GM13977 (cell line): ENCODE measurements at regions not wholly inside any gene's neighbourhood (a gene's known extent, or its start where the extent isn't known, plus 50 kb on each side); places are given as distances from the start of the nearest gene placed in this dataset.
"Not testable (repeated sequence)": the region's sequence is repeated elsewhere in the genome, so short reads cannot be mapped to it uniquely, and the experiment has no call there.

Source experiments
- DNase-seq: peaks from one replicate; pipeline ENCODE4 v3.0.0; 2012; ENCODE audit warnings: low spot score
- in situ Hi-C: fragments of 300-500 bp; cut with MboI; formaldehyde crosslinking; loops from one replicate; pipeline ENCODE4 v1.12.0; 2022; ENCODE audit warnings: low sequenced_read_pairs, low pct_unique_long_range_greater_than_20kb, mixed read lengths, inconsistent platforms; ENCODE audit not compliant: unreplicated experiment
- TF ChIP-seq, protein P1 (sequence below): IDR thresholded peaks from 2 replicates; pipeline ENCODE4 v1.5.1; 2012; ENCODE audit warnings: mild to moderate bottlenecking, control low read depth; ENCODE audit not compliant: insufficient read depth; ENCODE audit errors: extremely low read depth, missing control alignments

DNA sequence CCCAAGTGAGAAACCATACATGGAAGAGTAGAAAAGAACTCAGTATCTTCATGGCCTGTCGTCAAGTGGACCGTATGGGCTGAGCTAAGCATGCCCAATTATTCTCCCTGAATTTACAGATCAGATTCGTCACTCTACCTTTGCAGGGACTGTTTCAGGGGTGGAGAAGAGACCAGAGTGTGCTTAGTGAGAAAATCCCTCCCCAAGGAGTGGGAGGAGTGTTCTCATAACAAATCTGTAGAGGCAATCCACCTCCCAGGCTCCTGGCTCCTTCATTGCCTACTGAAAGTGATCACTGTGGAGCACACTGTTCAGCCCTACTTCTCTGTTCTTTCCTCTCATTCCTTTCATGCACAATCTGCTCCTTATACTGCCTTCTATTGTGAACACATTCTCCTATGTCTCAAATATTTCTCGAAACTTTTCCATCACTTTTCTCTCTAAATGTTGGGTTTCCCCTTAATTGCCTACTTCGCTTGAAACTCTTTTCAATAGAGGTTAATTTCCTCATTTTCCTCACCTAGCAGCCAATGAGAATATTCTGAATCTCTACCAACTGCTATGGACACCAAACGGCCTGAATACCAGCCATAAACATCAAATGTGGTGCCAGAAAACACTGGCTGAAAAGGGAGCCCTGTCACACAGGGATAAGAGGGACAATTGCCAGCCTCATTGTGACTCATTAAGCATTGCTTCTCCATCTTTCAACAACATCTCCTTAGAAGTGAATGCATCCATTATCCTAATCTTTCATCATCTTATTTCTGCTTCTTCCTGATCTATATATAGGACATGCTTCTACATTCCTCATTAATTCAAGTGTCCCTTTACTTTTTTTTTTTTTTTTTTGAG lies 398.3 kb downstream of the UTRN start:
- in situ Hi-C loops, result no loop called here
- TF ChIP-seq, protein P1, sequence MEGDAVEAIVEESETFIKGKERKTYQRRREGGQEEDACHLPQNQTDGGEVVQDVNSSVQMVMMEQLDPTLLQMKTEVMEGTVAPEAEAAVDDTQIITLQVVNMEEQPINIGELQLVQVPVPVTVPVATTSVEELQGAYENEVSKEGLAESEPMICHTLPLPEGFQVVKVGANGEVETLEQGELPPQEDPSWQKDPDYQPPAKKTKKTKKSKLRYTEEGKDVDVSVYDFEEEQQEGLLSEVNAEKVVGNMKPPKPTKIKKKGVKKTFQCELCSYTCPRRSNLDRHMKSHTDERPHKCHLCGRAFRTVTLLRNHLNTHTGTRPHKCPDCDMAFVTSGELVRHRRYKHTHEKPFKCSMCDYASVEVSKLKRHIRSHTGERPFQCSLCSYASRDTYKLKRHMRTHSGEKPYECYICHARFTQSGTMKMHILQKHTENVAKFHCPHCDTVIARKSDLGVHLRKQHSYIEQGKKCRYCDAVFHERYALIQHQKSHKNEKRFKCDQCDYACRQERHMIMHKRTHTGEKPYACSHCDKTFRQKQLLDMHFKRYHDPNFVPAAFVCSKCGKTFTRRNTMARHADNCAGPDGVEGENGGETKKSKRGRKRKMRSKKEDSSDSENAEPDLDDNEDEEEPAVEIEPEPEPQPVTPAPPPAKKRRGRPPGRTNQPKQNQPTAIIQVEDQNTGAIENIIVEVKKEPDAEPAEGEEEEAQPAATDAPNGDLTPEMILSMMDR, result no peak
- no peak for DNase-seq

DNA sequence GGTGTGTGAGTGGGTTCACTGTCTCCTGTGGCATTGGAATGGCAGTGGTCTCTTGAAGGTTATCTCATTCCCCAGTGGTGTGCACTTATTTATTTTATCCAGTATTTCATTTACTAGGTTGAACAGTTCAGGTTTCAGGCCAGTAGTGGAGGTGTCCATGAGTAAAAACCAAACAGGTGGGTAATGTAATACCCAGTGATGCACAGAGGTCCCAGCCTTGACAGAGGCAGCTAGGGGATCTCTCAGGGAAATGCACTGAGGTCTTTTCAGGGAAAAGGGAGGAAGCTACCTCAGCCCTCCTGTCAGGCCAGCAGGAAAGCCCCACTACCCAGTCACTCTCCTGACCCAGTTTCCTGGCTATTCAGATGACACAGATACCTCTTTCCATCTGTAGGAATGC lies 403.6 kb downstream of the UTRN start:
- in situ Hi-C loops, result no loop called here

DNA sequence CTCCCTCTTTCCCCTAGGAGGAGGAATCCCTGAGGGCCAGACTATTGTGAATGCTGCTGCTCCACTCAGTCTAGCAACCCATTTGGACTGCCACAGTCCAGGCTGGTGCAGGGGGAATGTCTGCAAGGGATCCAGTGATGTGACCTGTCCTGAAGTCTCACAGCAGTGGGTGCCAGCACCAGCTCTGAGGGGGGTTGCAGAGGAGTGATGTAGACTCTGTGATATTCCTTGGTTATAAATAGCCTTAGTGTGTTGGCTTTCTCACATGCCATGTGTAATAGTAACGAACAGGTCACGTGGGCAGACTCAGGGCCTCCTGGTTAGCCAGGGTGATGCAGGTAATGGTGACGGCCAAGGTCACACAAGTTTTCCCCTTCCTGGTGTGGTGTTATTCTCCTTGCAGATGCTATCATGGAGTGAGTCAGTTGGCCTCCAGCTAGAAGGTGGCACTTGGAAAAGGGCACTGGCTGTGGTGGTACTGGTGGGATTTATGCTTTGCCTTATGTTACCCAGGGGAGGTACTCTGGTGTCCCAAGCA lies 404.4 kb downstream of the UTRN start:
- no peak for DNase-seq
- TF ChIP-seq, protein P1, result no peak
- in situ Hi-C loops, result no loop called here

More for the DNA sequence above, 403.6 kb downstream of the UTRN start:
- no peak for DNase-seq
- TF ChIP-seq, protein P1, result no peak

DNA sequence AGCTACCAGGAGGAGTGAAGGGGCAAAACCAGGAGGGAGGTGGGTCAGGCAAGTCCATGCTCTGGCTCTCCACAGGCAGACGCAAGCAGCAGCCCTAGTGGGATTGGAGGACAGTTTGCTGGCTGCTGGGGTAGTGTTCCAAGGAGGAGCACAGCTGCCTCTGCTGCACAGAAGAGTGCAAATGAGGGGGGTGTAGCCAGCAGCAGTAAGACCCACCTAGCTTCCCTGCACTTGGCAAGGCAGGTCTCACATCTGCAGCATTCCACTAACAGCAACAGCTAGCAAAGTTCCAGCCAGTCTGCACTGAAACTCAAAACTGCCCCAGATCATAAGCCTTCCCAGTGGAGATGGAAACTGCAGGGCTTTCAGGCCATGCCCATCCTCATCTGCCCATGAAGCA lies 405.0 kb downstream of the UTRN start:
- no peak for DNase-seq
- TF ChIP-seq, protein P1, result no peak
- in situ Hi-C loops, result no loop called here

DNA sequence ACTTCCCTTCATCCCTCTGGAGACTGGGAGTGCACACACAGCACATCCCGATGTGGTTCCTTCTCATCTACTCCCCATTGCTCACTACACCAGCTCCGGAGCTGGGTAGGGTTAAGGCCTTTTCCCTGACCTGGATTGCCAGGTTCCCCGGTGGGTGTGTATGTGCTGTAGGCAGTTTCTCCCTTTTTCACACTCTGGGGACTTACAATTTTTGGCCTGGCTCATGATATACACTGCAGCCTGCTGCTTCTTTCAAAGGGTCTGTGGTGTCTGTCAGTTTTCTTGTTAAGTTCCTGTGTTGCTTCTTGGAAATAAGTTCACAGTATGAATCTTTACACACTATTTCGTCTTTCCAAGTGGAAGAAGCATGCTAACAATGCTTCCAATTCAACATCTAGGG lies 405.5 kb downstream of the UTRN start:
- DNase-seq, result no peak
- in situ Hi-C loops, result no loop called here
- TF ChIP-seq, protein P1, result no peak

DNA sequence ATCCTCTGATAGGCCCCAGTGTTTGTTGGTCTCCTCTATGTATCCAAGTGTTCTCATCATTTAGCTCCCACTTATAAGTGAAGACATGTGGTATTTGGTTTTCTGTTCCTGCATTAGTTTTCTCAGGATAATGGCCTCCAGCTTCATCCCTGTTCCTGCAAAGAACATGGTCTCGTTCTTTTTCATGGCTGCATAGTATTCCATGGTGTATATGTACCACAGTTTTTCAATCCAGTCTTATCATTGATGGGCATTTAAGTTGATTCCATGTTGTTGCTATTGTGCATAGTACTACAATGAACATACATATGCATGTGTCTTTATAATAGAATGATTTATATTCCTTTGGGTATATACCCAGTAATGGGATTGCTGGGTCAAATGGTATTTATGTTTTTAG lies 406.9 kb downstream of the UTRN start:
- in situ Hi-C loops, DNase-seq: not testable (repeated sequence)

DNA sequence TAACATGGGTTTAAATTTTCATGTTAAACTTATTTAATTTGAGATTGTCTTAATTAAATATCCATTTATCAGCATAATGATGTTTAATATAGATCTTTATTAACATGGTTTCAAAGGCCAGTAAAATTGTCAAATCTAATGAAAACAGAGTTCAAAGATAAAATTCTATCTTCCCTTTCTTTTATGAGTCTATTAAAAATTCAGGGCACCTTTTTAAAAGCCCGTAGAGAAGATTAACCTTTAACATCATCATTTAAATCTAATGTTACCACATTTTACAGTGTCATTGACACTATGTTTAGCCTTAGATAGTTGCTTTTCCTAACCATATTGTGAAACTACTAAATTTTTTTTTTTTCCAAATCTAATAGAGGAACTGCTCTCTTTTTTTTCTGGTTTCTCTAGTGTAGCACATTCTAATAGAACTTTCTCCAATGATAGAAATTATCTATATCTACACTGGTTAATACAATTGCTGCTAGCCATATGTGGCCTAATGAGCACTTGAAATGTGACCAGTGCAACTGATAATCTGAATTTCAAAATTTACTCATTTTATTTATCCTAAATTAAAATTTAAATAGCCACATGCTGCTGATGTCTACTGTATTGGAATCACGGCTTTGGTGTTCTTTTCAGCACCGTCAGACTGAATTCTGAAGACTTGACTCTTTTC lies 410.9 kb downstream of the UTRN start:
- in situ Hi-C loops, result no loop called here
- no peak for DNase-seq

More for the DNA sequence above, 410.9 kb downstream of the UTRN start:
- TF ChIP-seq, protein P1, result no peak
